Tibial artery (tissue), 4 donors: ENCODE measurements at regions not wholly inside any gene's neighbourhood (a gene's known extent, or its start where the extent isn't known, plus 50 kb on each side); places are given as distances from the start of the nearest gene placed in this dataset.
"Not testable (repeated sequence)": the region's sequence is repeated elsewhere in the genome, so short reads cannot be mapped to it uniquely, and the experiment has no call there.

Experiments used
- DNase-seq, 2 donors: peaks; one replicate each; pipeline ENCODE4 v3.0.0-alpha.2; 2019
- H3K27ac ChIP-seq, 2 donors: fragments of 200-600 bp; sonication (generic) in 1 of 2; 1 replicate in 1 of 2; 2 replicates in 1 of 2; pipeline ENCODE4 v1.5.1; 2018 to 2019; ENCODE audit warnings: mild to moderate bottlenecking in 1 of 2
- H3K27me3 ChIP-seq, 2 donors: fragments of 200-600 bp; sonication (generic) in 1 of 2; one replicate each; pipeline versions ENCODE4 v1.5.1 to v1.6.0; 2016 to 2019
- H3K36me3 ChIP-seq, 3 donors: fragments of 200-600 bp; sonication (generic) in 2 of 3; one replicate each; pipeline ENCODE4 v1.5.1; 2016 to 2019; ENCODE audit warnings: mild to moderate bottlenecking in 2 of 3
- H3K4me1 ChIP-seq, 4 donors: fragments of 200-600 bp; sonication (generic) in 2 of 4; 1 replicate in 3 of 4; 2 replicates in 1 of 4; pipeline ENCODE4 v1.5.1; 2016 to 2019
- H3K4me3 ChIP-seq, 2 donors: fragments of 200-600 bp; sonication (generic) in 1 of 2; 1 replicate in 1 of 2; 2 replicates in 1 of 2; pipeline ENCODE4 v1.5.1; 2018 to 2019; ENCODE audit warnings: mild to moderate bottlenecking in 2 of 2
- H3K9me3 ChIP-seq, 3 donors: fragments of 200-600 bp; sonication (generic) in 1 of 3; one replicate each; pipeline ENCODE4 v1.5.1; 2016 to 2019
- intact Hi-C: fragments of 100-400 bp; cut with DNase I; formaldehyde crosslinking; loops from one replicate; pipeline ENCODE4 v1.15.0; 2023; ENCODE audit warnings: low total_unique reads
- TF ChIP-seq, protein P1 (sequence below), 2 experiments: fragments of 200-600 bp in 1 of 2; fragments of 450-650 bp in 1 of 2; IDR thresholded peaks; one replicate each; pipeline ENCODE4 v1.5.1; 2017 to 2019; ENCODE audit warnings: antibody characterized with exemption in 2 of 2, mild to moderate bottlenecking in 1 of 2, moderate library complexity in 1 of 2

DNA sequence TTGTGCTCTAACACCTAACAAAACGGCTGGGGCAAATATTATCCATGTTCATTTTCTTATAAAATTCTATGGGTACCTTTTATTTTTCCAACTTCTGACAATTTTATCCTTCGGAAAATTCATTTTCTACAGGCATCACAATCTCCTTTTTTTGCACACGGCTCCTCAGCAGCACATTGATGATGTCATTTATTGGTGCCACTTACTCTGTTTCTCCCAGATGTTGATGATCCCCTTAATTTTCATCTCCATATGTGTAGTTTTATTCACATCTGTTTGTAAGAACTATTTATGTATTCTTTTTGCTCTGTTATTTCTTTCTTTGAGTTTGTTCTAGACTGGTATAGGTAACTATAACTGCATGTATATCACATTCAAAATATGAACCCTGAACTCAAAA lies 1660.8 kb upstream of the DDX18 start:
- Histone ChIP-seq H3K36me3 (no peaks in the 10 kb centered on the region), H3K4me3 (no peak overlapping the region), H3K27me3 (no peaks in the 10 kb centered on the region), H3K4me1 (no peaks in the 10 kb centered on the region), H3K9me3 (no peaks in the 10 kb centered on the region), H3K27ac (no peak overlapping the region)
- intact Hi-C loops, result no loop called here
- TF ChIP-seq, protein P1, sequence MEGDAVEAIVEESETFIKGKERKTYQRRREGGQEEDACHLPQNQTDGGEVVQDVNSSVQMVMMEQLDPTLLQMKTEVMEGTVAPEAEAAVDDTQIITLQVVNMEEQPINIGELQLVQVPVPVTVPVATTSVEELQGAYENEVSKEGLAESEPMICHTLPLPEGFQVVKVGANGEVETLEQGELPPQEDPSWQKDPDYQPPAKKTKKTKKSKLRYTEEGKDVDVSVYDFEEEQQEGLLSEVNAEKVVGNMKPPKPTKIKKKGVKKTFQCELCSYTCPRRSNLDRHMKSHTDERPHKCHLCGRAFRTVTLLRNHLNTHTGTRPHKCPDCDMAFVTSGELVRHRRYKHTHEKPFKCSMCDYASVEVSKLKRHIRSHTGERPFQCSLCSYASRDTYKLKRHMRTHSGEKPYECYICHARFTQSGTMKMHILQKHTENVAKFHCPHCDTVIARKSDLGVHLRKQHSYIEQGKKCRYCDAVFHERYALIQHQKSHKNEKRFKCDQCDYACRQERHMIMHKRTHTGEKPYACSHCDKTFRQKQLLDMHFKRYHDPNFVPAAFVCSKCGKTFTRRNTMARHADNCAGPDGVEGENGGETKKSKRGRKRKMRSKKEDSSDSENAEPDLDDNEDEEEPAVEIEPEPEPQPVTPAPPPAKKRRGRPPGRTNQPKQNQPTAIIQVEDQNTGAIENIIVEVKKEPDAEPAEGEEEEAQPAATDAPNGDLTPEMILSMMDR (IDR thresholded peaks at IDR 0.05), result no peak
- DNase-seq, result no peak

DNA sequence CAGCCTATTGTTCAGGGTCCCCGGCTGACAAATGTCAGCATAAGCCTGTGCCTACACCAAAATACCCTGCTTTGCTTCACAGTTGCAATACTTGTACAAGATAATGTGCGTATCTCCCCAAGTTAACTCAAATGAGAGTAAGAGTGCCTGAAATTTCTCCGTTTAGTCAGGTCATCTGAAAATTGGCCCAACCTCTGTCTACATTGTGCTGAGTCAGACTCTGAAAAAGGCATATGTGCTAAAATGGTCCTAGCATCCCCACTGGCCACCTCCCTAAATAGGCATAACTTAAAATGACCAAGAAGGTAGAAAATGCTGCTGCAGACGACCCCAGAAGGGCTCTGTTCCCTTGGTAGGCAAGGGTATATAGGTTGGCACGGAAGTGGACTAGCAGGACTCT lies 1653.8 kb upstream of the DDX18 start:
- H3K36me3 ChIP-seq, result no peaks in the 10 kb centered on the region
- peaks cover 0 to 8% (median 0%) of the 10 kb centered on the region in 3 donors for H3K9me3 ChIP-seq
- no peak for DNase-seq
- H3K4me3 ChIP-seq, result no peak overlapping the region
- TF ChIP-seq, protein P1 (IDR thresholded peaks at IDR 0.05), result no peak
- no peaks in the 10 kb centered on the region for H3K27me3 ChIP-seq
- no peaks in the 10 kb centered on the region for H3K4me1 ChIP-seq
- H3K27ac ChIP-seq, result no peak overlapping the region
- intact Hi-C loops, result no loop called here

DNA sequence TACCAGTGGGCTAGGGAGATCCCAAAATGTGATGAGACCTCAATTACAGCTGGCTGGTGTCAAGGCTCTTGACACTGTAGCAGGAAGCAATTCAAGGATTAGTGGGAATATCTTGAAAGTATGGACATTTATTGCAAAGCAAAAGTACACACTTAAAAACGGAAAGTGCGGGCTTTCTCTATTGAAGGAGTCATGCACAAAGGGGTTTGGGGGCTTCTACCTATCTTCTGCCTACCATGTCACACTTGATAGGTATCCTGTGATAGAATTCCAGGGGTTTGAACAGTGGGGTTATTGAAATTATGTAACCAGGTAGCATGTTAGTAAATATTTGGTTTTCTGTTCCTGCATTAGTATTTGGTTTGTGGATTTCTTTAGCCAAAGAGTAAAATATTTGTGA lies 1652.1 kb upstream of the DDX18 start:
- no peaks in the 10 kb centered on the region for H3K4me1 ChIP-seq
- no peaks in the 10 kb centered on the region for H3K36me3 ChIP-seq
- H3K9me3 ChIP-seq, result peaks cover 0 to 8% (median 0%) of the 10 kb centered on the region in 3 donors
- intact Hi-C loops, result no loop called here
- H3K4me3 ChIP-seq, result no peak overlapping the region
- no peaks in the 10 kb centered on the region for H3K27me3 ChIP-seq
- no peak overlapping the region for H3K27ac ChIP-seq
- DNase-seq, result no peak
- TF ChIP-seq, protein P1 (IDR thresholded peaks at IDR 0.05), result no peak

DNA sequence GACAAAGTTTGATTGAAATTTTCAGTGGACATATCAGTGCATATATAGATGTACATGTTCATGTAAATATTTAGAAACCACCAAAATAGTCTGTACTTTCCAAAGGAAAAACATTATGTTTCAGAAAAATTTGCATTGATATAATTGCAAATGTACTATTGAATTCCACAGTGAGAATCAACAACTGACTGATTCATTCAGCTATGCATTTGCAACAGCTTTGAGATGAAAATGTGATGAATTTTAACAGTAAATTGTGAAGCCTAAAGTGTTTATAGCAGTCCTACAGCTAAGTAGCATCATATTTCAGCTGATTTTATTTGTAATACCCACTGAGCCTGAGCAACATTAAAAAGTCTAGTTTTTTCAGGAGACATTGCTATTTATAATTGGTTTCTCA lies 1647.4 kb upstream of the DDX18 start:
- Histone ChIP-seq H3K9me3 (peaks cover 0 to 8% (median 0%) of the 10 kb centered on the region in 3 donors), H3K27ac (no peak overlapping the region), H3K27me3 (no peaks in the 10 kb centered on the region), H3K4me3 (no peak overlapping the region), H3K4me1 (no peaks in the 10 kb centered on the region), H3K36me3 (no peaks in the 10 kb centered on the region)
- intact Hi-C loops, result no loop called here
- no peak for DNase-seq
- TF ChIP-seq, protein P1 (IDR thresholded peaks at IDR 0.05), result no peak

DNA sequence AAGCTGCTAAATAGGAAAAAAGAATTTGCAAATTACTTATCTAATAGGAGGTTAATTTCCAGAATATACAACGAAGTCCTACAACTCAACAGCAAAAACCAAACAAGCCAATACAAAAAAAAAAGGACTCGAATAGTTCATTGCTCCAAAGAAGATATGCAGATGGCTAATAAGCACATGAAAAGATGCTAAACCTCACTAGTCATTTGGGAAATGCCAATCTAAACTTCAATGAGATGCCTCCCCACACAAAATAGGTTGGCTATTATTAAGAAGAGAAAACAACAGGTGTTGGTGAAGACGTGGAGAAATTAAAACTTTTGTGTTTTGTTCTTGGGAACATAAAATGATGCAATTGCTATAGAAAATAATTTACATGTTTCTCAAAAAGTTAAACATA lies 1634.4 kb upstream of the DDX18 start:
- intact Hi-C loops, result no loop called here
- H3K27ac ChIP-seq, result no peak overlapping the region
- no peaks in the 10 kb centered on the region for H3K4me1 ChIP-seq
- no peaks in the 10 kb centered on the region for H3K27me3 ChIP-seq
- no peaks in the 10 kb centered on the region for H3K9me3 ChIP-seq
- DNase-seq, result no peak
- no peak overlapping the region for H3K4me3 ChIP-seq
- no peaks in the 10 kb centered on the region for H3K36me3 ChIP-seq
- TF ChIP-seq, protein P1 (IDR thresholded peaks at IDR 0.05), result no peak

DNA sequence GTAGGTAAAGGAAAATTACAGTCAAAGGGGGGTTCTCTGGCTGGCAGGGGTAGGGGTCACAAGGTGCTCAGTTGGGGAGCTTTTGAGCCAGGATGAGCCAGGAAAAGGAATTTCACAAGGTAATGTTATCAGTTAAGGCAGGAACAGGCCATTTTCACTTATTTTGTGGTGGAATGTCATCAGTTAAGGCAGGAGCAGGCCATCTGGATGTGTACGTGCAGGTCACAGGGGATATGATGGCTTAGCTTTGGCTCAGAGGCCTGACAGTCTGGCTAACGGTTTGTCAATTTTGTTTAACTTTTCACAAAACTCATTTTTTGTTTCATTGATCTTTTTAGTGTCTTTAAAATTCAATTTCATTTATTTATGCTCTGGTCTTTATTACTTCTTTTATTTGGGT lies 1623.8 kb upstream of the DDX18 start:
- intact Hi-C loops, H3K4me3 ChIP-seq, DNase-seq, H3K27ac ChIP-seq, H3K36me3 ChIP-seq, H3K4me1 ChIP-seq, H3K27me3 ChIP-seq, H3K9me3 ChIP-seq: not testable (repeated sequence)
